ENCODE measurements at regions not wholly inside any gene's neighbourhood (a gene's known extent, or its start where the extent isn't known, plus 50 kb on each side); places are given as distances from the start of the nearest gene placed in this dataset.

DNA sequence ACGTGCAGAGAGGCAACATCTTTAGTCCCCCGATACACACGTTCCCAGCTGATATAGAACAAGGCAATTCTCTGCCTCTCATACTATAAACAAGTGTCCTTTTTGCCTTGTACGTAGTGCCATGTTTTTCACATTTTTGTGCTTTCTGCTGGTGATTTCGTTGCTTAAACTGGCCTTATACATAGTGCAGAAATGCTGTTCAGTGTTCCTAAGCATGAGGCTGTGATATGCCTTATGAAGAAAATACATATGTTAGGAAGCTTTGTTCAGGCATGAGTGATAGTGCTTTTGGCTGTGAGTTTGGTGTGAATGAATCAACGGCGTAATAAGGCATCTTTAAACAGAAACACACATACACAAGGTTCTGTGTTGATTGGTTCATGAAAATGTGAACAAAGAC, 77.2 kb downstream of the KATNIP start:
- FAIRE-seq: no peak
- Histone ChIP-seq H3K4me2 (ENCODE audit: low read depth, low read length) (no peak overlapping the region), H3K79me2 (ENCODE audit: insufficient read depth, low read length) (no peaks in the 10 kb centered on the region), H4K20me1 (ENCODE audit: insufficient read depth, low read length) (no peaks in the 10 kb centered on the region), H3K4me3 (replicated peaks in 1 of 3; ENCODE audit: insufficient read depth in 1 of 3, low read depth in 2 of 3, low read length in 3 of 3) (no peak overlapping the region), H3K9me3 (ENCODE audit: low read length) (no peaks in the 10 kb centered on the region), H3K36me3 (replicated peaks in 1 of 2; ENCODE audit: control insufficient read depth in 1 of 2, insufficient read depth in 2 of 2, low read length in 2 of 2) (peaks cover 1 to 15% of the 10 kb centered on the region in 2 experiments; a peak in 4 of 5 replicates), H2AFZ (ENCODE audit: low read length) (no peak overlapping the region), H3K27me3 (ENCODE audit: control insufficient read depth in 1 of 2, insufficient read depth in 2 of 2, low read length in 2 of 2) (no peaks in the 10 kb centered on the region), H3K9ac (ENCODE audit: insufficient read depth, low read depth, low read length) (no peak overlapping the region), H3K4me1 (ENCODE audit: insufficient read depth, low read length) (peaks cover 44% of the 10 kb centered on the region), H3K27ac (ENCODE audit: extremely low read length, insufficient read depth, low read length) (no peak overlapping the region)
- intact Hi-C loops (cut with micrococcal nuclease; ENCODE audit: unreplicated experiment) (no loop called here), in situ Hi-C loops (cut with HindIII; ENCODE audit: extremely low pct_ligation_motif_present, low pct_unique_long_range_greater_than_20kb) (no loop called here)
- no TSS peak for BruUV-seq (replicated peaks)
- TF ChIP-seq HNRNPK (IDR thresholded peaks at IDR 0.05; ENCODE audit: low read depth, low read length, poor library complexity, severe bottlenecking) (no peak), PHB2 (IDR thresholded peaks at IDR 0.05; ENCODE audit: partially characterized antibody) (no peak), SNAI1 (CRISPR knock-in tag; IDR thresholded peaks at IDR 0.05; ENCODE audit: borderline replicate concordance) (no peak), GABPA (IDR thresholded peaks at IDR 0.05; ENCODE audit: low read depth, low read length) (no peak), GABPA (CRISPR knock-in tag; IDR thresholded peaks at IDR 0.05; ENCODE audit: low read depth) (no peak), TOE1 (CRISPR knock-in tag; IDR thresholded peaks at IDR 0.05) (no peak), ZFP37 (CRISPR knock-in tag; IDR thresholded peaks at IDR 0.05; ENCODE audit: borderline replicate concordance) (no peak), AKAP8 (CRISPR knock-in tag; IDR thresholded peaks at IDR 0.05) (no peak), ZNF383 (CRISPR knock-in tag; IDR thresholded peaks at IDR 0.05; ENCODE audit: borderline replicate concordance) (no peak), CENPBD1 (CRISPR knock-in tag; IDR thresholded peaks at IDR 0.05; ENCODE audit: borderline replicate concordance, low read depth) (no peak)
- TF ChIP-seq, protein P1, sequence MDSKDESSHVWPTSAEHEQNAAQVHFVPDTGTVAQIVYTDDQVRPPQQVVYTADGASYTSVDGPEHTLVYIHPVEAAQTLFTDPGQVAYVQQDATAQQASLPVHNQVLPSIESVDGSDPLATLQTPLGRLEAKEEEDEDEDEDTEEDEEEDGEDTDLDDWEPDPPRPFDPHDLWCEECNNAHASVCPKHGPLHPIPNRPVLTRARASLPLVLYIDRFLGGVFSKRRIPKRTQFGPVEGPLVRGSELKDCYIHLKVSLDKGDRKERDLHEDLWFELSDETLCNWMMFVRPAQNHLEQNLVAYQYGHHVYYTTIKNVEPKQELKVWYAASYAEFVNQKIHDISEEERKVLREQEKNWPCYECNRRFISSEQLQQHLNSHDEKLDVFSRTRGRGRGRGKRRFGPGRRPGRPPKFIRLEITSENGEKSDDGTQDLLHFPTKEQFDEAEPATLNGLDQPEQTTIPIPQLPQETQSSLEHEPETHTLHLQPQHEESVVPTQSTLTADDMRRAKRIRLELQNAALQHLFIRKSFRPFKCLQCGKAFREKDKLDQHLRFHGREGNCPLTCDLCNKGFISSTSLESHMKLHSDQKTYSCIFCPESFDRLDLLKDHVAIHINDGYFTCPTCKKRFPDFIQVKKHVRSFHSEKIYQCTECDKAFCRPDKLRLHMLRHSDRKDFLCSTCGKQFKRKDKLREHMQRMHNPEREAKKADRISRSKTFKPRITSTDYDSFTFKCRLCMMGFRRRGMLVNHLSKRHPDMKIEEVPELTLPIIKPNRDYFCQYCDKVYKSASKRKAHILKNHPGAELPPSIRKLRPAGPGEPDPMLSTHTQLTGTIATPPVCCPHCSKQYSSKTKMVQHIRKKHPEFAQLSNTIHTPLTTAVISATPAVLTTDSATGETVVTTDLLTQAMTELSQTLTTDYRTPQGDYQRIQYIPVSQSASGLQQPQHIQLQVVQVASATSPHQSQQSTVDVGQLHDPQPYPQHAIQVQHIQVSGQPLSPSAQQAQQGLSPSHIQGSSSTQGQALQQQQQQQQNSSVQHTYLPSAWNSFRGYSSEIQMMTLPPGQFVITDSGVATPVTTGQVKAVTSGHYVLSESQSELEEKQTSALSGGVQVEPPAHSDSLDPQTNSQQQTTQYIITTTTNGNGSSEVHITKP (CRISPR knock-in tag; IDR thresholded peaks at IDR 0.05; ENCODE audit: low read depth): no peak
- ChIA-PET CTCF (ENCODE audit: low intra/inter-chr PET ratio, low total read pairs) (no interaction called here), POLR2A (no interaction called here)
- ATAC-seq: no peak
- 94% methylated on average over 7 of the region's 7 CpGs for WGBS (ENCODE audit: low lambda C conversion rate)
- DNase-seq (ENCODE audit: low spot score): no peak

All from HepG2 (cell line).